ENCODE measurements at regions not wholly inside any gene's neighbourhood (a gene's known extent, or its start where the extent isn't known, plus 50 kb on each side); places are given as distances from the start of the nearest gene placed in this dataset.

DNA sequence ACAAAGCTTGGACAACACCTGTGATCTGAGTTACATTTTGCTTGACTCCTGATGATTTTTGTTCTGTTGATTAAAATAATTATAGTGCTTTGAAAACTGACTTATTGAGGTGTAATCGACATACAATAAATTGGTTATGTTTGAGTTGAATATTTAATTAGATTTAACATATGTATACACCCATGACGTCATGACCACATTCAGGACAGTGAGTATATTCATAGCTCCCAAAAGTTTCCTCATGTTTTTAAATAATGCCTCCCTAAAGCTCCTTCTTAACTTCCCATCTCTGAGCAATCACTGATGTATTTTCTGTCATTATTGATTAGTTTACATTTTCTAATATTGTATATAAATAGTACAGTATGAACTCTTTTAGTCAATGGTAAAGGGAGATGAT lies 801.2 kb downstream of the PDCD6IP start:
- Histone ChIP-seq H3K4me3 (ENCODE audit: low read depth, low read length) (no peak overlapping the region), H3K9me3 (ENCODE audit: control insufficient read depth, insufficient read depth, low read length) (no peaks in the 10 kb centered on the region), H3K27me3 (ENCODE audit: control insufficient read depth, insufficient read depth, low read length) (no peaks in the 10 kb centered on the region), H3K36me3 (ENCODE audit: control insufficient read depth, insufficient read depth, low read length) (no peaks in the 10 kb centered on the region), H3K4me1 (ENCODE audit: control insufficient read depth, insufficient read depth, low read length) (no peaks in the 10 kb centered on the region), H3K27ac (ENCODE audit: low read depth, low read length) (no peak overlapping the region)
- no peak for DNase-seq (ENCODE audit: low read depth in 4 of 6, low spot score in 6 of 6)
- no CpG with 5 or more reads among the region's 2 CpGs for WGBS (ENCODE audit: insufficient coverage)

- 67% methylated on average over 2 of the region's 2 CpGs for WGBS (ENCODE audit: insufficient coverage)
- Histone ChIP-seq H3K36me3 (ENCODE audit: control insufficient read depth, insufficient read depth, low read length) (no peaks in the 10 kb centered on the region), H3K27ac (ENCODE audit: low read depth, low read length) (no peak overlapping the region), H3K4me3 (ENCODE audit: low read depth, low read length) (no peak overlapping the region), H3K4me1 (ENCODE audit: control insufficient read depth, insufficient read depth, low read length) (no peaks in the 10 kb centered on the region), H3K27me3 (ENCODE audit: control insufficient read depth, insufficient read depth, low read length) (no peaks in the 10 kb centered on the region), H3K9me3 (ENCODE audit: control insufficient read depth, insufficient read depth, low read length) (peaks cover 7% of the 10 kb centered on the region)
- DNase-seq (ENCODE audit: low read depth in 4 of 6, low spot score in 6 of 6) = no peak
Observed at GRCh38 chr3:34619990-34620389, 821.6 kb downstream of the PDCD6IP start.

GRCh38 chr3:34626699-34627098 lies 828.3 kb downstream of the PDCD6IP start:
- Histone ChIP-seq H3K36me3 (ENCODE audit: control insufficient read depth, insufficient read depth, low read length) (no peaks in the 10 kb centered on the region), H3K9me3 (ENCODE audit: control insufficient read depth, insufficient read depth, low read length) (no peaks in the 10 kb centered on the region), H3K27ac (ENCODE audit: low read depth, low read length) (no peak overlapping the region), H3K4me1 (ENCODE audit: control insufficient read depth, insufficient read depth, low read length) (no peaks in the 10 kb centered on the region), H3K27me3 (ENCODE audit: control insufficient read depth, insufficient read depth, low read length) (no peaks in the 10 kb centered on the region), H3K4me3 (ENCODE audit: low read depth, low read length) (no peak overlapping the region)
- DNase-seq (ENCODE audit: low read depth in 4 of 6, low spot score in 6 of 6) = no peak

GRCh38 chr3:34634939-34635338 lies 836.5 kb downstream of the PDCD6IP start:
- H3K27ac ChIP-seq (ENCODE audit: low read depth, low read length) = no peak overlapping the region
- H3K36me3 ChIP-seq (ENCODE audit: control insufficient read depth, insufficient read depth, low read length) = no peaks in the 10 kb centered on the region
- no peaks in the 10 kb centered on the region for H3K4me1 ChIP-seq (ENCODE audit: control insufficient read depth, insufficient read depth, low read length)
- 93% methylated on average over 4 of the region's 6 CpGs for WGBS (ENCODE audit: insufficient coverage)
- no peaks in the 10 kb centered on the region for H3K27me3 ChIP-seq (ENCODE audit: control insufficient read depth, insufficient read depth, low read length)
- DNase-seq (ENCODE audit: low read depth in 4 of 6, low spot score in 6 of 6) = no peak
- H3K4me3 ChIP-seq (ENCODE audit: low read depth, low read length) = no peak overlapping the region
- H3K9me3 ChIP-seq (ENCODE audit: control insufficient read depth, insufficient read depth, low read length) = no peaks in the 10 kb centered on the region

DNA sequence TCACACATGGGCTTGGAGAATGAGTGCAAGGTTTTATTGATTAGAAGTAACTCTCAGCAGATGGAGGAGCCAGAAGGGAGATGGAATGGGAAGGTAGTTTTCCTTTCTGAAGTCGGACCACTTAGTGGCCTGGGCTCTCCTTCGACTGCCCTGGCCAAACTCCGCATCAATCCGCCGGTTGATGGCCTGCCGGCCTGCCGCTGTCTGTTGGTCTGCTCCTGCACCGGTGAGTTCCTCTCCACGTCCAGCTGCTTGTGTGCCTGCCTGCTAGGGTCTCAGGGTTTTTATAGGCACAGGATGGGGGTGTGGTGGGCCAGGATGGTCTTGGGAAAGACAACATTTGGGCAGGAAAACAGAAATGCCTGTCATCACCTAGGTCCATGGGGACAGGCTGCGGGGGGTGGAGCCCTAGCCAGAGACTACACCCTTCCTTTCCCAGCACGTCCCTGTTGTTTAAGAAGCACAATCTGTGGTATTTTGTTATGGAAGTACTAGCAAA lies 837.0 kb downstream of the PDCD6IP start:
- no peak for DNase-seq (ENCODE audit: low read depth in 4 of 6, low spot score in 6 of 6)
- no peak overlapping the region for H3K4me3 ChIP-seq (ENCODE audit: low read depth, low read length)
- H3K4me1 ChIP-seq (ENCODE audit: control insufficient read depth, insufficient read depth, low read length) = no peaks in the 10 kb centered on the region
- no peak overlapping the region for H3K27ac ChIP-seq (ENCODE audit: low read depth, low read length)
- 93% methylated on average over 9 of the region's 11 CpGs for WGBS (ENCODE audit: insufficient coverage)
- no peaks in the 10 kb centered on the region for H3K36me3 ChIP-seq (ENCODE audit: control insufficient read depth, insufficient read depth, low read length)
- no peaks in the 10 kb centered on the region for H3K9me3 ChIP-seq (ENCODE audit: control insufficient read depth, insufficient read depth, low read length)
- H3K27me3 ChIP-seq (ENCODE audit: control insufficient read depth, insufficient read depth, low read length) = no peaks in the 10 kb centered on the region

- H3K27me3 ChIP-seq (ENCODE audit: control insufficient read depth, insufficient read depth, low read length) = no peaks in the 10 kb centered on the region
- no peak overlapping the region for H3K27ac ChIP-seq (ENCODE audit: low read depth, low read length)
- no peaks in the 10 kb centered on the region for H3K4me1 ChIP-seq (ENCODE audit: control insufficient read depth, insufficient read depth, low read length)
- no peak overlapping the region for H3K4me3 ChIP-seq (ENCODE audit: low read depth, low read length)
- no peaks in the 10 kb centered on the region for H3K9me3 ChIP-seq (ENCODE audit: control insufficient read depth, insufficient read depth, low read length)
- no CpG with 5 or more reads among the region's 5 CpGs for WGBS (ENCODE audit: insufficient coverage)
- DNase-seq (ENCODE audit: low read depth in 4 of 6, low spot score in 6 of 6) = no peak
- no peaks in the 10 kb centered on the region for H3K36me3 ChIP-seq (ENCODE audit: control insufficient read depth, insufficient read depth, low read length)
Observed at GRCh38 chr3:34646911-34647460, 848.6 kb downstream of the PDCD6IP start.

- no peak overlapping the region for H3K4me3 ChIP-seq (ENCODE audit: low read depth, low read length)
- WGBS (ENCODE audit: insufficient coverage) = 14% methylated on average over 1 of the region's 4 CpGs
- no peaks in the 10 kb centered on the region for H3K27me3 ChIP-seq (ENCODE audit: control insufficient read depth, insufficient read depth, low read length)
- H3K4me1 ChIP-seq (ENCODE audit: control insufficient read depth, insufficient read depth, low read length) = no peaks in the 10 kb centered on the region
- no peaks in the 10 kb centered on the region for H3K9me3 ChIP-seq (ENCODE audit: control insufficient read depth, insufficient read depth, low read length)
- no peak overlapping the region for H3K27ac ChIP-seq (ENCODE audit: low read depth, low read length)
- DNase-seq (ENCODE audit: low read depth in 4 of 6, low spot score in 6 of 6) = peak in 1 of 6 donors; percentile 8
- no peaks in the 10 kb centered on the region for H3K36me3 ChIP-seq (ENCODE audit: control insufficient read depth, insufficient read depth, low read length)
Observed at GRCh38 chr3:34650131-34650530, 851.7 kb downstream of the PDCD6IP start.

DNA sequence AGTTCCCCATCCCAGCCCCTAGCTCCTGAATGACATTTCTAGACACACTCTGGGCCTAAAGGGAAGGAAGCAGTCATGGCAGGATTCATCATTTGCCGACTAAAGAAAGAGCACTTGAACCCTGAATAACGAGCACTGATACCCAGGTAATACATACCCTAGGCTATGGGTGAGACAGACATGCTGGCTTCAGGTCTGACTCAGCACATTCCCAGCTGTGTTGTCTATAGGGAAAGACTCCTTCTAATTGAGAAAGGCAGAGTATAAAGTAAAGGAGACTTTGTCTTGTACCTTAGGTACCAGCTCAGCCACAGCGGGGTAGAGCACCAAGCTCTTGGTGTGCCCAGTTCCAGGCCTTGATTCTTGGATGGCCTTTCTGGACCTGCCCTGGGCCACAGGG lies 870.5 kb downstream of the PDCD6IP start:
- no peaks in the 10 kb centered on the region for H3K36me3 ChIP-seq (ENCODE audit: control insufficient read depth, insufficient read depth, low read length)
- no peaks in the 10 kb centered on the region for H3K27me3 ChIP-seq (ENCODE audit: control insufficient read depth, insufficient read depth, low read length)
- no peak for DNase-seq (ENCODE audit: low read depth in 4 of 6, low spot score in 6 of 6)
- peaks cover 1% of the 10 kb centered on the region for H3K9me3 ChIP-seq (ENCODE audit: control insufficient read depth, insufficient read depth, low read length)
- no peak overlapping the region for H3K27ac ChIP-seq (ENCODE audit: low read depth, low read length)
- no peak overlapping the region for H3K4me3 ChIP-seq (ENCODE audit: low read depth, low read length)
- H3K4me1 ChIP-seq (ENCODE audit: control insufficient read depth, insufficient read depth, low read length) = no peaks in the 10 kb centered on the region
- WGBS (ENCODE audit: insufficient coverage) = 47% methylated on average over 1 of the region's 3 CpGs

DNA sequence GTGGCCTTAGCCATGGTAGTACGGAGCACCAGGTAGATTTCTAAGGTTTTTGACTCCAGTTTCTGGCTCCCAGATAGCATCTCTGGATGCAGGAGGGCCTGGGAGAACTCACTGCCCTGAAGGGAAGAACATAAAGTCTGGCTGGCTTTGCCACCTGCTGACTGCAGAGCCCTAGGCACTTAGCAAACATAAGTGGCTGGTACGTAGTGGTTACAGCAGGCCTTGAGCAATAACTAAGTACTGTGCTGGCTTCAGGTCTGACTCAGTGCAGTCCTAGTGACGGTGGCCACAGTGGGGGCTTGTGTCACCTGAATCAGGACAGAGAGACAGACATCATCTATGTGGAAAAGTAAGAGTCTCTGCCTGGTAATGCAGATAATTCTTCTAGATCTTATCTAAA lies 871.1 kb downstream of the PDCD6IP start:
- DNase-seq (ENCODE audit: low read depth in 4 of 6, low spot score in 6 of 6) = no peak
- H3K27me3 ChIP-seq (ENCODE audit: control insufficient read depth, insufficient read depth, low read length) = no peaks in the 10 kb centered on the region
- WGBS (ENCODE audit: insufficient coverage) = 84% methylated on average over 3 of the region's 3 CpGs
- no peak overlapping the region for H3K4me3 ChIP-seq (ENCODE audit: low read depth, low read length)
- H3K27ac ChIP-seq (ENCODE audit: low read depth, low read length) = no peak overlapping the region
- no peaks in the 10 kb centered on the region for H3K36me3 ChIP-seq (ENCODE audit: control insufficient read depth, insufficient read depth, low read length)
- H3K4me1 ChIP-seq (ENCODE audit: control insufficient read depth, insufficient read depth, low read length) = no peaks in the 10 kb centered on the region
- H3K9me3 ChIP-seq (ENCODE audit: control insufficient read depth, insufficient read depth, low read length) = peaks cover 1% of the 10 kb centered on the region

DNA sequence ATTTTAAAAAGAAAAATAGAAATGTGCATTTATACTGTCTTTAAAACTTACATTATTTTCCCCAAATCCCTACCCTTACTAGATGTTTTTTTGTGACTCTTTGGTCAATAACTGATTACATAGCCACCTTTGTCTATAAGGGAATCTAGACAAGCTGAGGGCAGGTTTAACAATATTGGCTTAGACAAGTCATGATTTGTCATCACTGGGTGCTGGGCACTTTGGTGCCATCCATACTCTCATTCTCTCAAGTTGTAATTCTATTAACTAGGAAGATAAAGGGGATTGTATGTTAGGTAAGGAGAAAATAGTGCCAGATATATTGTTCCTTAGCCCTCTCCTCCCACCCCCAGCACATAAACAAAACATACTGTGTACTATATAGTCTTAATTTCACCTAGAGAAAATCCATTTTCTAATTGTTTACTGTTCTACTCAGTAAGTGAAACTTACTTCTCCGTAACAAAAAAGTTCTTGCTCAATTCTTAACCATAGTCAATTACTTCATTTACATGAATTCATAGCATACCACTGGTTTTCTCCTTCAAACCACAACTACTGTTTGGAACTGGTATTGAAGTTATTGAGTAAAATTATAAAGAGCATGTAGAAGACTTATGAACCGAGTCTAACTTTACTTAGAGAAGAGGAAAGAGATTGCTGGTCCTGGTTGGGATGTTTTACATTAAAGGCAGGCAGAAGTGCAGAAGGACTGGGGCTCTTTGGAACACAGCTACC lies 877.1 kb downstream of the PDCD6IP start:
- no peaks in the 10 kb centered on the region for H3K27me3 ChIP-seq (ENCODE audit: control insufficient read depth, insufficient read depth, low read length)
- no peaks in the 10 kb centered on the region for H3K4me1 ChIP-seq (ENCODE audit: control insufficient read depth, insufficient read depth, low read length)
- no peak overlapping the region for H3K27ac ChIP-seq (ENCODE audit: low read depth, low read length)
- no peak for DNase-seq (ENCODE audit: low read depth in 4 of 6, low spot score in 6 of 6)
- H3K36me3 ChIP-seq (ENCODE audit: control insufficient read depth, insufficient read depth, low read length) = no peaks in the 10 kb centered on the region
- peaks cover 1% of the 10 kb centered on the region for H3K9me3 ChIP-seq (ENCODE audit: control insufficient read depth, insufficient read depth, low read length)
- no peak overlapping the region for H3K4me3 ChIP-seq (ENCODE audit: low read depth, low read length)
- WGBS (ENCODE audit: insufficient coverage) = 50% methylated on average over 1 of the region's 2 CpGs

Measured in spinal cord (tissue), 9 donors.